ENCODE measurements at regions not wholly inside any gene's neighbourhood (a gene's known extent, or its start where the extent isn't known, plus 50 kb on each side); places are given as distances from the start of the nearest gene placed in this dataset.

- Histone ChIP-seq H3K4me3 (ENCODE audit: extremely low read depth in 1 of 4, insufficient read depth in 2 of 4, low read depth in 3 of 4, low read length in 4 of 4) (no peak overlapping the region), H2BK15ac (ENCODE audit: low read length) (no peak overlapping the region), H2AFZ (ENCODE audit: low read length) (peak overlapping the region; percentile 43; the same call in 1 of the 2 replicates), H2BK12ac (ENCODE audit: low read depth, low read length) (no peak overlapping the region), H3K56ac (replicated peaks; ENCODE audit: insufficient read length, low read depth, low read length) (no peak overlapping the region), H3K14ac (ENCODE audit: insufficient read length) (no peak overlapping the region), H3K4me2 (ENCODE audit: insufficient read depth in 1 of 2, low read depth in 2 of 2, low read length in 2 of 2) (no peak overlapping the region), H4K8ac (ENCODE audit: extremely low read depth, insufficient read depth, low read length) (no peak overlapping the region), H2AK5ac (ENCODE audit: low read depth, low read length) (no peak overlapping the region), H2BK120ac (replicated peaks; ENCODE audit: low read depth, low read length) (no peak overlapping the region), H2BK5ac (ENCODE audit: low read depth, low read length) (no peak overlapping the region), H3K27ac (ENCODE audit: low read depth, low read length) (no peak overlapping the region), H4K5ac (ENCODE audit: insufficient read length, low read depth, low read length) (no peak overlapping the region), H3K23ac (ENCODE audit: insufficient read length) (no peak overlapping the region), H3K18ac (ENCODE audit: extremely low read depth, low read length) (no peak overlapping the region), H3K36me3 (ENCODE audit: control insufficient read depth in 2 of 4, insufficient read depth in 4 of 4, low read length in 3 of 4) (no peaks in the 10 kb centered on the region), H3K4ac (replicated peaks; ENCODE audit: insufficient read length, low read depth, low read length) (no peak overlapping the region), H2BK20ac (ENCODE audit: low read length) (no peak overlapping the region; the same call in 1 of the 2 replicates), H3K9ac (replicated peaks in 1 of 4; ENCODE audit: extremely low read depth in 1 of 4, low read depth in 3 of 4, low read length in 3 of 4) (no peak overlapping the region), H3K79me2 (ENCODE audit: control insufficient read depth in 1 of 2, insufficient read depth in 2 of 2, low read length in 2 of 2) (no peaks in the 10 kb centered on the region), H4K91ac (replicated peaks; ENCODE audit: insufficient read length, low read length) (no peak overlapping the region), H3K4me1 (replicated peaks in 1 of 4; ENCODE audit: control insufficient read depth in 3 of 4, insufficient read depth in 4 of 4, low read length in 3 of 4) (no peaks in the 10 kb centered on the region), H4K20me1 (replicated peaks in 1 of 2; ENCODE audit: control insufficient read depth in 1 of 2, insufficient read depth in 2 of 2, low read length in 2 of 2) (no peaks in the 10 kb centered on the region), H3K23me2 (ENCODE audit: low read depth, low read length) (no peaks in the 10 kb centered on the region), H3K9me3 (ENCODE audit: insufficient read depth in 2 of 2, low read depth in 1 of 2, low read length in 1 of 2) (no peaks in the 10 kb centered on the region), H3K79me1 (ENCODE audit: low read depth, low read length) (no peaks in the 10 kb centered on the region), H3K27me3 (replicated peaks in 1 of 4; ENCODE audit: control insufficient read depth in 3 of 4, extremely low read depth in 1 of 4, insufficient read depth in 3 of 4, low read length in 3 of 4) (peaks cover 0 to 2% (median 0%) of the 10 kb centered on the region in 4 experiments; a peak in 1 of 7 replicates)
- DNase-seq (ENCODE audit: low read depth in 1 of 2, low spot score in 2 of 2): no peak
- WGBS, 2 experiments (ENCODE audit: extremely low coverage in 1 of 2, insufficient coverage in 1 of 2, insufficient read length in 1 of 2, insufficient replicate concordance in 2 of 2, low coverage in 1 of 2, low lambda C conversion rate in 2 of 2, missing lambda C conversion rate in 1 of 2): 82% methylated on average over 5 of the region's 5 CpGs; no CpG with 5 or more reads in 1 of the 2 experiments
- no peak for FAIRE-seq
- ChIA-PET CTCF (ENCODE audit: partially characterized antibody) (no interaction called here), POLR2A (ENCODE audit: partially characterized antibody) (no interaction called here)
- TF ChIP-seq MAFK (IDR thresholded peaks at IDR 0.05; ENCODE audit: low read depth, low read length) (no peak), EP300 (IDR thresholded peaks at IDR 0.05; ENCODE audit: borderline replicate concordance in 1 of 2, low read depth in 2 of 2, low read length in 2 of 2) (no peak), HDAC2 (IDR thresholded peaks at IDR 0.05; ENCODE audit: borderline replicate concordance in 1 of 2, low read depth in 2 of 2, low read length in 2 of 2) (no peak), FOSL1 (IDR thresholded peaks at IDR 0.05; ENCODE audit: insufficient read depth, low read depth, low read length) (no peak), RNF2 (IDR thresholded peaks at IDR 0.05; ENCODE audit: borderline replicate concordance, low read depth, low read length, missing control alignments, poor library complexity, severe bottlenecking) (no peak), SAP30 (IDR thresholded peaks at IDR 0.05; ENCODE audit: insufficient read depth, insufficient replicate concordance, low read length) (no peak), SP2 (IDR thresholded peaks at IDR 0.05; ENCODE audit: low read length) (no peak), GABPA (IDR thresholded peaks at IDR 0.05; ENCODE audit: borderline replicate concordance, insufficient read depth, low read length) (no peak), SIN3A (conservative IDR thresholded peaks at IDR 0.05 in 1 of 2, IDR thresholded peaks at IDR 0.05 in 1 of 2; ENCODE audit: low read depth in 1 of 2, low read length in 2 of 2) (no peak), CTCF (IDR thresholded peaks at IDR 0.05; ENCODE audit: control extremely low read depth in 1 of 3, insufficient read depth in 1 of 3, low read depth in 1 of 3, low read length in 3 of 3) (no peak)
Measured at GRCh38 chr1:56139836-56140235, 439.5 kb downstream of the PLPP3 start.
